ENCODE measurements at regions not wholly inside any gene's neighbourhood (a gene's known extent, or its start where the extent isn't known, plus 50 kb on each side); places are given as distances from the start of the nearest gene placed in this dataset.
"Not testable (repeated sequence)": the region's sequence is repeated elsewhere in the genome, so short reads cannot be mapped to it uniquely, and the experiment has no call there.

GRCh38 chr7:152541892-152542291, 106.1 kb upstream of the KMT2C start:
- no peak for DNase-seq

DNA sequence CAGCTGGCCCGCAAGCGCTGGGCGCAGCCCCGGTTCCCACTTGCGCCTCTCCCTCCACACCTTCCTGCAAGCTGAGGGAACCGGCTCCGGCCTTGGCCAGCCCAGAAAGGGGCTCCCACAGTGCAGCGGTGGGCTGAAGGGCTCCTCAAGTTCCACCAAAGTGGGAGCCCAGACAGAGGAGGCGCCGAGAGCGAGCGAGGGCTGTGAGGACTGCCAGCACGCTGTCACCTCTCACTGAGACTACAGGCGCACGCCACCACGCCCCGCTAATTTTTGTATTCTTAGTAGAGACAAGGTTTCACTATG, 103.3 kb upstream of the KMT2C start:
- not testable (repeated sequence) for DNase-seq

- DNase-seq, result not testable (repeated sequence)
Measured at GRCh38 chr7:152538346-152539189, 102.8 kb upstream of the KMT2C start.

DNA sequence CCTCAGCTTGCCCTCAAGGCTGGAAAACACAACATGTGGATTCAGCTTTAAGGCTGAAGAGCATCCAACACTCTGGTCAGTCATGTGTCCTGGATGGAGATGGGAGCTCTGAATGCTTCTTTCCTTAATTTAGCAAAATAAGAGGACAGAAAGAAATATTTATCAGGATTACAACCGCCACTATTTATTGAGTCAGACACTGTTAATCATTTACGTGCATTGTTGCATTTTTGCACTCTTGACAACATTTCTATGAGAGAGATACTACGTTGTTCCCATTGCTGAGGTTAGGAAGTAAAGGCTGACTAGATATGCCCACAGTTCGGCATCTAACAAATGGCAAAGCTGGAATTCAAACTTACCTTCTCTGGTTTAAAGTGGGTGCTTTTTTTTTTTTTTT, 101.8 kb upstream of the KMT2C start:
- no peak for DNase-seq

GRCh38 chr7:152528612-152529011, 92.8 kb upstream of the KMT2C start:
- no peak for DNase-seq

DNA sequence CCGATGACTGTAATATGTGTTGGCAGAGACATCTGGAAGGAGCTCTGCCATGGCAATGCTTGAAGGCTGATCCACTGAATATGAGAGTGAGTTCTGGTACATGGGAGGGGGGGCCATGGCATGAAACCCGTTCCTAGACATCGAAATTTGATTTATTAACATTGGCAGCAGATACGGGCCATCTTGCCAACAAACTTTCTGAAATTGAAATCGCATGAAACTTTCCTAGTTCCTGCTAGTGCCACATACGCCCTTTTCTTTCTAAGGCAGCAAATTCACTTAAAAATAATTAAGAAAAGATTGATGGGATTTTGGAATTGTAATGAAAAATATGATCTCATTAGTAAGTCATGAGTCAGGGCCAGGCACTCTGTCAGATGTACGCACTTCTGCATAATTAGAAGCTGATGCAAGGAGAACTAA, 91.8 kb upstream of the KMT2C start:
- DNase-seq, result no peak

GRCh38 chr7:152523916-152524315, 88.1 kb upstream of the KMT2C start:
- DNase-seq, result peak; percentile 3 to 47

DNA sequence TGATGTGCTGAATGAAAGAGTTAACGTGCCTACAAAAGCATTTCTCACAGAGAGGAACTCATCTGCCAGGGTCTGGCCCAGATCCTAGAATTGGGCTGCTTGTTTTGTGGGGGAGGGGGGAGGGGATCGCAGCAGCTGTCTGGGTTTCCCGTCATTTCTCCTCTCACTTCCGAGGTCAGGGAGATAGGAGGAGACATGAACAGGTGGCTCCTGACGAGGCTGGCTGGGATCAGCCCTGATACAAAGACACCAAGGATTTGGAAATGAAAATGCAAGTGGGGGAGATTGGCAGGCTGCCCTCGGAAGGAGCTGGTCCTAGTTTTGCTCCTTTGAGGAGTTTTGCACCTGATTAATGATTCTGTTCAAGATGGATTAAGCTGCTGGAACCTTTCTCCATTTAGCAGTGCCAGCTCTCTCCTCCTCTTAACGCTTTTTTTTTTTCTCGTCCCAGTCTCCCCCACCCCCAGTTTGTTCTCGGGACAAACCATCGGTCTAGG, 86.8 kb upstream of the KMT2C start:
- peak; percentile 51 to 56 for DNase-seq

DNA sequence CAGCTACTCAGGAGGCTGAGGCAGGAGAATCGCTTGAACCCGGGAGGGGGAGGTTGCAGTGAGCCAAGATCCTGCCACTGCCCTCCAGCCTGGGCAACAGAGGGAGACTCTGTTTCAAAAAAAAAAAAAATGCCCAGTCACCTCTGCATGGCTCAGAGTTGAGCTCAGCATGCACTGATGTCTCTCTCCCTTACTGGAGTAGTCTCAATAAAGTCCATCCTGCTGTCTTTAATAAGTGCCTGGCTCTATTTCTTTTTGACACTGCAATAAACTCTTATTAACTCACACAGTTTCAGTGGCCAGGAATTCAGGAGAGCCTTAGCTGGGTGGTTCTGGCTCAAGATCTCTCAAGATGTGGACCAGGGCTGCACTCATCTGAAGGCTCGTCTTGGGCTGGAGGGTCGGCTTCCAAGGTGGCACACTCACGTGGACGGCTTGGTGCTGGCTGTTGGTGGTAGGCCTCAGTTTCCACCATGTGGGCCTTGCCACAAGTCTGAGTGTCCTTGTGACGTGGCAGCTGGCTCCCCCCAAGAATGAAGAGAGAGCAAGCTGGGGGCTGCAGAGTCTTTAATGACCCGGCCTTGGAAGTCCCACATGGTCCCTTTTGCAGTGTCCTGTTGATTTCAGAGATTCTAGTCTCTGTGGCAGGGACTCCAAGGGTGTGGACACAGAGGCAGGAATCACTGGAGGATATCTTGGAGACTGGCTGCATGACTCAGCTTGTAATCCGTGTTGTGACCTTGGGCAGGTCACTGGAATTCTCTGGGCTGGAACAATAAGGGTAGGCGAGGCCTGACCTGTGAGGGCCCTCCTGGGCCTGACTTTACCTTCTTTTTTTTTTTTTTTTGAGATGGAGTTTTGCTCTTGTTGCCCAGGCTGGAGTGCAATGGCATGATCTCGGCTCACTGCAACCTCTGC, 85.9 kb upstream of the KMT2C start:
- no peak for DNase-seq

GRCh38 chr7:152520861-152521302, 85.1 kb upstream of the KMT2C start:
- no peak for DNase-seq

GRCh38 chr7:152519290-152519689, 83.5 kb upstream of the KMT2C start:
- no peak for DNase-seq

DNA sequence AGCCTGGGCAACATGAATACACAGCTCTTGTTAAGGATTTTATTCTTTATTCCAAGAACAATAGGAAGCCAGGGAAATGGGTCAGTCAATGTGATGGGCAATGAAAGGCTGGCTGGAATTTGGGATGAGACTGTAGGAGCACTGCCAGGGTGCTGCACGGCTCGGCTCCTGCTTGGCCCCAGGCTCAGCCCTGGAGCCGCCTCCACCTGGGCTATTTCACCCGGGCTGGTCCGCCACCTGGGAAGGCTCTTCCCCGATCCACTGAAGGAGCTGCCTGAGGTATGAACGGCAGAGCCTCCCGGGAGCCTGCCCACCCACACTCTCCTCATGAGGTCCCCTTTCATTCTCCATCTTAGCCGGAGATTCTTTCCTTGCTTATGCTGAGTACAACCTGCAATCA, 80.4 kb upstream of the KMT2C start:
- DNase-seq, result no peak

GRCh38 chr7:152515266-152515950, 79.6 kb upstream of the KMT2C start:
- DNase-seq, result not testable (repeated sequence)

GRCh38 chr7:152514771-152515105, 78.9 kb upstream of the KMT2C start:
- no peak for DNase-seq

DNA sequence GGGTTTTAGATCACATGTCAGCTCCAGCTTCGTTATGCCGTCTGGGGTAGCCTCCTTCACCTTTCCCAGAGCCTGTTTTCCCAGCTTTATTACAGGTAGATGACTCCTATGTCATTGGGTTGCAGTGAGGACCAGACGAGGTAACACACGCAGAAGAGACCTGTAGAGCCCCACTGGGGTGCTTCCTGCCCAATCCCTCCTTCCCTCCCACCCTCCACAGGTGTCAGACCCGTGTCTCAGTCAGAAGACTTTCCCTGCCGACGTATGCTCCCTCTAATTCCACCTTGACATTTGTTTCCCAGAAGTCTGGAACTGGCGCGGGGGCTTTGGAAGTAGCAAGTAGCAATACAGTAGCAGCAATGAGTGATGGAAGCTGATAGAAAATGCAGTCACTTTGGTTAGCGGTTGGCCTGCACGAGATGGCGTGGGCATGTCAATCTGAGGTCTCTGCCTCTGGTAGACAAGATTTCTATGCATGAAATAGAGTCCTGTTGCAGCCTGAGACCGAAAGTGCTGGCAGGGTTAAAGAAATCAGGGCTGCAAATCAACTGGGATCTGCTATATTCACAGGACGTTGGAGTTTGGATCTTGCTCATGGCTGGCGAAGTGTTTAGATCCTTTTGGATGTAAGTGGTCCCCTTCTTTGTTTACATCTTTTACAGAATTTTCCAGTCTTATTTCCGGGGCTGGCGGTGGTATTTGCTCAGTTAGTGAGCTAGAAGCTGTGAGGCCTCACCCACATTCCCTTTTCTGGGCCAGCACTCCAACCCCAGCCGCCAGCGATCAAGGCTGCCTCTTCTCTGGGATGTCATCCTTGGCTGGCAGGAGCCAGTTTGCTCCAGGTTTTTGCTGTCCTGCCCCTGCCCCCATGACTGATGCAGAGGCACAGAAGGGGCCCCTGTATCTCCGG, 78.3 kb upstream of the KMT2C start:
- DNase-seq, result no peak

GRCh38 chr7:152512706-152513105, 76.9 kb upstream of the KMT2C start:
- no peak for DNase-seq

GRCh38 chr7:152511736-152512135, 75.9 kb upstream of the KMT2C start:
- no peak for DNase-seq

DNA sequence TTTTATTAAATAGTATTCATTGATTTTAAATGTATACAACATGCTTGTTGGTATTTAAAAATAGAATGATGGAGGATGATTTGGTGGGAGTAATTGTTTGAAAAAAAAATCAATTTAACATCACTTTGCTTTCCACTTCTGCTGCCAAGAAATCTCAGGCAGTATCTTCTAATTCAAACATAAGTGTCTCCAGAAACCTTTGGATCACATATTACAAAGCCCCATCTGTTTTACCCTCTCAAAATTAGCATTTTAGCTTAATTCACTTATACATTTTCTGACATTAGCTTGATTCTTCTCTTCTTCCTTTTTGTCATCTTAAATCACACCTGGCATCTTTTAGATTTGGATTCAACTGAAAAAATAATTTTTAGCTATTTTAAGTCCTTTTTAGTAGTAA, 72.9 kb upstream of the KMT2C start:
- no peak for DNase-seq

DNA sequence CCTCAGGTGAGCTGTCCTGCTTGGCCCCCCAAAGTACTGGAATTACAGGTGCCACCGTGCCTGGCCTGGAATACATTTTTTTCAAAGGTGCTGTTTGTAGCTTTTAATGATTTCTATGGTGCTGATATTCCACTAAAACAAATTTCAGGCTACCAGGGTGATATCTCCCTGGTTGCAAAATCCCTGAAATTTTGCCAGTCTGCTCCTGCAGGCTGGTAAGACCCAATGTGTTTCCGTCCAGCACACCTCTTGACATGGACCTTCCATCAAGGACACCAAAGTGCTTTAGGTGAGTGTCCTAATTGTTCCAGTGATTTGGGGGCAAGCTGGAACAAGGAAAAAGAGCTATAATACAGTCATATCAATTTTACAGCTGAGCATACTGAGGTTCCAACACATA, 69.8 kb upstream of the KMT2C start:
- DNase-seq, result no peak

DNA sequence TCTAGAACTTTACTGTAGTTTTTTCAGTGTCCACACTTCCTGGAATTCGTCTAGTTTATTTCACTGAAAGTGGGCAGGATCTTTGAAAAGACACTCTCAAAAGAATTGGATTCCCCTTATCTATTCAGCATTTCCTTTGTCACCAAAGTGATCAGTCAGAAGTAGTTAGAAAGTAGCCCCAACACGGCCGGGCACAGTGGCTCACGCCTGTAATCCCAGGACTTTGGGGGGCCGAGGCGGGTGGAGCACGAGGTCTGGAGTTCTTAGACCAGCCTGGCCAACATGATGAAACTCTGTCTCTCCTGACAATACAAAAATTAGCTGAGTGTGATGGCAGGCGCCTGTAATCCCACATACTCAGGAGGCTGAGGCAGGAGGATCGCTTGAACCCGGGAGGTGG, 69.0 kb upstream of the KMT2C start:
- DNase-seq, result no peak

DNA sequence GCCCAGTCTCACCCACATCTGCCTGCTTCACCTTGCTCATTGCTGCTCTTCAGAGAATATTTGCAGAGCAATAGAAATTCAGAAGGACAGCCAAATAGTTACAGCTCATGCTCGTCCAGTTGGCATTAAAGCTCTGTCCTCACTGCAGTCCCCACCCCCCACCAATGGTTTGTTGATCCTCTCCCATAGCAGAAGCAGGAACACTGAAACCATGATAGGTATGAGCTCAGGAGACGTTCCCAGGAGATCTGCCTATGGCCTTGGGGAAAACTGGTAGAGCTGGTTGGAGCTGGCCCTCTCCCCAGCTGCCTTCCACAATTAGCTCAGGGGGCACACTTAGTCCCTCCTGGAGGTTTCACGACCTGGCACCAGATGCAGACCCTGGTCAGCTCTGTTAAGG, 68.6 kb upstream of the KMT2C start:
- no peak for DNase-seq

All from hippocampal formation (tissue), 2 donors.